ENCODE measurements at regions not wholly inside any gene's neighbourhood (a gene's known extent, or its start where the extent isn't known, plus 50 kb on each side); places are given as distances from the start of the nearest gene placed in this dataset.
"Not testable (repeated sequence)": the region's sequence is repeated elsewhere in the genome, so short reads cannot be mapped to it uniquely, and the experiment has no call there.

- no peak for DNase-seq
Measured at GRCh38 chr4:19286924-19287323, 964.8 kb upstream of the SLIT2 start.

GRCh38 chr4:19285146-19285545 is 966.6 kb upstream of the SLIT2 start:
- DNase-seq, result no peak

GRCh38 chr4:19278665-19279064 is 973.0 kb upstream of the SLIT2 start:
- no peak for DNase-seq

GRCh38 chr4:19266566-19266965 is 985.1 kb upstream of the SLIT2 start:
- DNase-seq, result no peak

- DNase-seq, result no peak
Measured at GRCh38 chr4:19262467-19262866, 989.2 kb upstream of the SLIT2 start.

- no peak for DNase-seq
Measured at GRCh38 chr4:19260346-19260745, 991.4 kb upstream of the SLIT2 start.

- no peak for DNase-seq
Measured at GRCh38 chr4:19259920-19260319, 991.8 kb upstream of the SLIT2 start.

- DNase-seq, result no peak
Measured at GRCh38 chr4:19256823-19257222, 994.9 kb upstream of the SLIT2 start.

GRCh38 chr4:19254486-19254885 is 997.2 kb upstream of the SLIT2 start:
- DNase-seq, result no peak

GRCh38 chr4:19248023-19248422 is 1003.7 kb upstream of the SLIT2 start:
- DNase-seq, result no peak

- no peak for DNase-seq
Measured at GRCh38 chr4:19241895-19242294, 1009.8 kb upstream of the SLIT2 start.

- DNase-seq, result no peak
Measured at GRCh38 chr4:19239565-19239964, 1012.1 kb upstream of the SLIT2 start.

- no peak for DNase-seq
Measured at GRCh38 chr4:19236473-19236872, 1015.2 kb upstream of the SLIT2 start.

GRCh38 chr4:19230906-19231545 is 1020.7 kb upstream of the SLIT2 start:
- no peak for DNase-seq

- no peak for DNase-seq
Measured at GRCh38 chr4:19227701-19228100, 1024.0 kb upstream of the SLIT2 start.

GRCh38 chr4:19224820-19225219 is 1026.9 kb upstream of the SLIT2 start:
- DNase-seq, result no peak

- DNase-seq, result no peak
Measured at GRCh38 chr4:19216476-19216875, 1035.2 kb upstream of the SLIT2 start.

- DNase-seq, result no peak
Measured at GRCh38 chr4:19214591-19215186, 1037.0 kb upstream of the SLIT2 start.

GRCh38 chr4:19213388-19213787 is 1038.3 kb upstream of the SLIT2 start:
- DNase-seq, result no peak

- no peak for DNase-seq
Measured at GRCh38 chr4:19205853-19206252, 1045.9 kb upstream of the SLIT2 start.

- DNase-seq, result not testable (repeated sequence)
Measured at GRCh38 chr4:19197838-19198237, 1053.9 kb upstream of the SLIT2 start.

GRCh38 chr4:19195696-19196095 is 1056.0 kb upstream of the SLIT2 start:
- no peak for DNase-seq

GRCh38 chr4:19194672-19195071 is 1057.0 kb upstream of the SLIT2 start:
- DNase-seq, result no peak

- no peak for DNase-seq
Measured at GRCh38 chr4:19193274-19193981, 1058.3 kb upstream of the SLIT2 start.

All from stimulated activated CD4-positive, alpha-beta T cell treated with anti-CD3 and anti-CD28 coated beads, Interleukin-1b, Interleukin-23, amount 100 ng/mL, for 48 hours (primary cell).